ENCODE measurements at regions not wholly inside any gene's neighbourhood (a gene's known extent, or its start where the extent isn't known, plus 50 kb on each side); places are given as distances from the start of the nearest gene placed in this dataset.
A peak's percentile ranks its signal among the peaks of the same experiment; 100 is the strongest.

DNA sequence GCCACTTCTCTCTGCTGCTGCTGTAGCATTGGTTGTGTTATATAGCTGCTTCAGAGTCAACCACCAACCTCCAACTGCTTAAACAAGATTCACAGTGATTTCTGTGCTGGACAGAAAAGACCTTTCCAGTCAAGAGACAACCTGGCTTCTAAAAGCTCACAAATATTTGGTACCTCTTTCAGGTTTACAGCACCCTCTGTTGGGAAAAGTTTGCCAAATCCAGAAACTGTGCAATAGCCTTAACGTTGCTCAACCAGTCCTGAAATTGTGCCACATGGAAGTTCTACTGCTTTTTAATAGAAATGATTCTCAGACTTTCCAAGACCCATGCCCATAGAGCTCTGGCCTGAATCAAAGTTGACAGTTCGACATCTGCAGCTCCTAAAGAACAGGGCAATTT lies 842.1 kb upstream of the HTR2C start:
- peaks cover 2% of the 10 kb centered on the region; the same call in 1 of the 3 replicates for H3K4me1 Mint-ChIP-seq
- H3K4me3 Mint-ChIP-seq: no peak overlapping the region
- H3F3A ChIP-seq (replicated peaks; ENCODE audit: low read depth): no peaks in the 10 kb centered on the region
- H3K36me3 ChIP-seq (ENCODE audit: insufficient read depth): no peaks in the 10 kb centered on the region
- H3K79me2 ChIP-seq (replicated peaks; ENCODE audit: insufficient read depth): no peaks in the 10 kb centered on the region
- no peak overlapping the region for H3K27ac ChIP-seq (ENCODE audit: low read depth)
- TF ChIP-seq, protein P1, sequence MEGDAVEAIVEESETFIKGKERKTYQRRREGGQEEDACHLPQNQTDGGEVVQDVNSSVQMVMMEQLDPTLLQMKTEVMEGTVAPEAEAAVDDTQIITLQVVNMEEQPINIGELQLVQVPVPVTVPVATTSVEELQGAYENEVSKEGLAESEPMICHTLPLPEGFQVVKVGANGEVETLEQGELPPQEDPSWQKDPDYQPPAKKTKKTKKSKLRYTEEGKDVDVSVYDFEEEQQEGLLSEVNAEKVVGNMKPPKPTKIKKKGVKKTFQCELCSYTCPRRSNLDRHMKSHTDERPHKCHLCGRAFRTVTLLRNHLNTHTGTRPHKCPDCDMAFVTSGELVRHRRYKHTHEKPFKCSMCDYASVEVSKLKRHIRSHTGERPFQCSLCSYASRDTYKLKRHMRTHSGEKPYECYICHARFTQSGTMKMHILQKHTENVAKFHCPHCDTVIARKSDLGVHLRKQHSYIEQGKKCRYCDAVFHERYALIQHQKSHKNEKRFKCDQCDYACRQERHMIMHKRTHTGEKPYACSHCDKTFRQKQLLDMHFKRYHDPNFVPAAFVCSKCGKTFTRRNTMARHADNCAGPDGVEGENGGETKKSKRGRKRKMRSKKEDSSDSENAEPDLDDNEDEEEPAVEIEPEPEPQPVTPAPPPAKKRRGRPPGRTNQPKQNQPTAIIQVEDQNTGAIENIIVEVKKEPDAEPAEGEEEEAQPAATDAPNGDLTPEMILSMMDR (conservative IDR thresholded peaks at IDR 0.05; ENCODE audit: low read depth in 2 of 2): peak; percentile 41 to 53
- TF ChIP-seq, protein P2, sequence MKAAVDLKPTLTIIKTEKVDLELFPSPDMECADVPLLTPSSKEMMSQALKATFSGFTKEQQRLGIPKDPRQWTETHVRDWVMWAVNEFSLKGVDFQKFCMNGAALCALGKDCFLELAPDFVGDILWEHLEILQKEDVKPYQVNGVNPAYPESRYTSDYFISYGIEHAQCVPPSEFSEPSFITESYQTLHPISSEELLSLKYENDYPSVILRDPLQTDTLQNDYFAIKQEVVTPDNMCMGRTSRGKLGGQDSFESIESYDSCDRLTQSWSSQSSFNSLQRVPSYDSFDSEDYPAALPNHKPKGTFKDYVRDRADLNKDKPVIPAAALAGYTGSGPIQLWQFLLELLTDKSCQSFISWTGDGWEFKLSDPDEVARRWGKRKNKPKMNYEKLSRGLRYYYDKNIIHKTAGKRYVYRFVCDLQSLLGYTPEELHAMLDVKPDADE (IDR thresholded peaks at IDR 0.05): no peak
- no peaks in the 10 kb centered on the region for H3K9me2 ChIP-seq (ENCODE audit: insufficient read depth)
- peak; percentile 38 for DNase-seq (ENCODE audit: low spot score)
- no peak; the same call in 2 of the 3 replicates for ATAC-seq
- no peak overlapping the region for H3K4me3 ChIP-seq
- no peaks in the 10 kb centered on the region for H3K9me3 Mint-ChIP-seq
- no peaks in the 10 kb centered on the region for H3K36me3 Mint-ChIP-seq (ENCODE audit: low read depth)
- H3K4me1 ChIP-seq (ENCODE audit: insufficient read depth): no peaks in the 10 kb centered on the region
- H2AFZ ChIP-seq: no peak overlapping the region
- no peaks in the 10 kb centered on the region for H3K27me3 Mint-ChIP-seq (ENCODE audit: insufficient read depth, low read depth, poor library complexity)
- H4K20me1 ChIP-seq (replicated peaks; ENCODE audit: insufficient read depth): no peaks in the 10 kb centered on the region
- H3K27ac Mint-ChIP-seq: peak overlapping the region; percentile 65; the same call in 1 of the 2 replicates
- no peak overlapping the region for H3K4me2 ChIP-seq
- no peaks in the 10 kb centered on the region for H3K27me3 ChIP-seq (ENCODE audit: insufficient read depth)

DNA sequence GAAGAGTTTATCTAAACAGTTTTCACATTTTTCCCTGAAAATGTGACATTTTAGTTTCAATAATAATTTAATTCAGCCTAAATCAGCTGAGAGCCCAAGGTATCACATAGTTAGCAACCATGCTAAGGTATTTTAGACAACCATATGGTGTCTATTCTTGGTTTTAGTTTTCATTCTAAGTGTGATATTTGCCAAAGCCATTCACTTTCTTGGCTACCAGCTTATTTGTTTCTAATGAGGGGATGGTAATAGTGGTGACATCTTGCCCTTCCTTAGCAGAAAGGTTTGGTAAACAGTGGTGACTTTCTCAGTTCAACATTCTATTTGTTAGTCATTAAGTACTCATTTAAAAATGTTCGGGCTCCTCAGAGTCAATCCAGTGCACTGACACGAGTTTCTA lies 854.9 kb upstream of the HTR2C start:
- peaks cover 22% of the 10 kb centered on the region for H3K9me3 Mint-ChIP-seq
- H3K27ac Mint-ChIP-seq: no peak overlapping the region
- Histone ChIP-seq H3K9me2 (ENCODE audit: insufficient read depth) (no peaks in the 10 kb centered on the region), H3K4me1 (ENCODE audit: insufficient read depth) (no peaks in the 10 kb centered on the region), H4K20me1 (replicated peaks; ENCODE audit: insufficient read depth) (no peaks in the 10 kb centered on the region), H3K4me3 (no peak overlapping the region), H3K27me3 (ENCODE audit: insufficient read depth) (no peaks in the 10 kb centered on the region), H3K79me2 (replicated peaks; ENCODE audit: insufficient read depth) (no peaks in the 10 kb centered on the region), H2AFZ (no peak overlapping the region), H3F3A (replicated peaks; ENCODE audit: low read depth) (no peaks in the 10 kb centered on the region), H3K27ac (ENCODE audit: low read depth) (no peak overlapping the region), H3K36me3 (ENCODE audit: insufficient read depth) (no peaks in the 10 kb centered on the region), H3K4me2 (no peak overlapping the region)
- no peak for DNase-seq (ENCODE audit: low spot score)
- no peak for ATAC-seq
- H3K36me3 Mint-ChIP-seq (ENCODE audit: low read depth): peaks cover 8% of the 10 kb centered on the region; the same call in 2 of the 3 replicates
- H3K4me3 Mint-ChIP-seq: no peak overlapping the region
- no peaks in the 10 kb centered on the region for H3K4me1 Mint-ChIP-seq
- no peaks in the 10 kb centered on the region for H3K27me3 Mint-ChIP-seq (ENCODE audit: insufficient read depth, low read depth, poor library complexity)
- TF ChIP-seq, protein P3, sequence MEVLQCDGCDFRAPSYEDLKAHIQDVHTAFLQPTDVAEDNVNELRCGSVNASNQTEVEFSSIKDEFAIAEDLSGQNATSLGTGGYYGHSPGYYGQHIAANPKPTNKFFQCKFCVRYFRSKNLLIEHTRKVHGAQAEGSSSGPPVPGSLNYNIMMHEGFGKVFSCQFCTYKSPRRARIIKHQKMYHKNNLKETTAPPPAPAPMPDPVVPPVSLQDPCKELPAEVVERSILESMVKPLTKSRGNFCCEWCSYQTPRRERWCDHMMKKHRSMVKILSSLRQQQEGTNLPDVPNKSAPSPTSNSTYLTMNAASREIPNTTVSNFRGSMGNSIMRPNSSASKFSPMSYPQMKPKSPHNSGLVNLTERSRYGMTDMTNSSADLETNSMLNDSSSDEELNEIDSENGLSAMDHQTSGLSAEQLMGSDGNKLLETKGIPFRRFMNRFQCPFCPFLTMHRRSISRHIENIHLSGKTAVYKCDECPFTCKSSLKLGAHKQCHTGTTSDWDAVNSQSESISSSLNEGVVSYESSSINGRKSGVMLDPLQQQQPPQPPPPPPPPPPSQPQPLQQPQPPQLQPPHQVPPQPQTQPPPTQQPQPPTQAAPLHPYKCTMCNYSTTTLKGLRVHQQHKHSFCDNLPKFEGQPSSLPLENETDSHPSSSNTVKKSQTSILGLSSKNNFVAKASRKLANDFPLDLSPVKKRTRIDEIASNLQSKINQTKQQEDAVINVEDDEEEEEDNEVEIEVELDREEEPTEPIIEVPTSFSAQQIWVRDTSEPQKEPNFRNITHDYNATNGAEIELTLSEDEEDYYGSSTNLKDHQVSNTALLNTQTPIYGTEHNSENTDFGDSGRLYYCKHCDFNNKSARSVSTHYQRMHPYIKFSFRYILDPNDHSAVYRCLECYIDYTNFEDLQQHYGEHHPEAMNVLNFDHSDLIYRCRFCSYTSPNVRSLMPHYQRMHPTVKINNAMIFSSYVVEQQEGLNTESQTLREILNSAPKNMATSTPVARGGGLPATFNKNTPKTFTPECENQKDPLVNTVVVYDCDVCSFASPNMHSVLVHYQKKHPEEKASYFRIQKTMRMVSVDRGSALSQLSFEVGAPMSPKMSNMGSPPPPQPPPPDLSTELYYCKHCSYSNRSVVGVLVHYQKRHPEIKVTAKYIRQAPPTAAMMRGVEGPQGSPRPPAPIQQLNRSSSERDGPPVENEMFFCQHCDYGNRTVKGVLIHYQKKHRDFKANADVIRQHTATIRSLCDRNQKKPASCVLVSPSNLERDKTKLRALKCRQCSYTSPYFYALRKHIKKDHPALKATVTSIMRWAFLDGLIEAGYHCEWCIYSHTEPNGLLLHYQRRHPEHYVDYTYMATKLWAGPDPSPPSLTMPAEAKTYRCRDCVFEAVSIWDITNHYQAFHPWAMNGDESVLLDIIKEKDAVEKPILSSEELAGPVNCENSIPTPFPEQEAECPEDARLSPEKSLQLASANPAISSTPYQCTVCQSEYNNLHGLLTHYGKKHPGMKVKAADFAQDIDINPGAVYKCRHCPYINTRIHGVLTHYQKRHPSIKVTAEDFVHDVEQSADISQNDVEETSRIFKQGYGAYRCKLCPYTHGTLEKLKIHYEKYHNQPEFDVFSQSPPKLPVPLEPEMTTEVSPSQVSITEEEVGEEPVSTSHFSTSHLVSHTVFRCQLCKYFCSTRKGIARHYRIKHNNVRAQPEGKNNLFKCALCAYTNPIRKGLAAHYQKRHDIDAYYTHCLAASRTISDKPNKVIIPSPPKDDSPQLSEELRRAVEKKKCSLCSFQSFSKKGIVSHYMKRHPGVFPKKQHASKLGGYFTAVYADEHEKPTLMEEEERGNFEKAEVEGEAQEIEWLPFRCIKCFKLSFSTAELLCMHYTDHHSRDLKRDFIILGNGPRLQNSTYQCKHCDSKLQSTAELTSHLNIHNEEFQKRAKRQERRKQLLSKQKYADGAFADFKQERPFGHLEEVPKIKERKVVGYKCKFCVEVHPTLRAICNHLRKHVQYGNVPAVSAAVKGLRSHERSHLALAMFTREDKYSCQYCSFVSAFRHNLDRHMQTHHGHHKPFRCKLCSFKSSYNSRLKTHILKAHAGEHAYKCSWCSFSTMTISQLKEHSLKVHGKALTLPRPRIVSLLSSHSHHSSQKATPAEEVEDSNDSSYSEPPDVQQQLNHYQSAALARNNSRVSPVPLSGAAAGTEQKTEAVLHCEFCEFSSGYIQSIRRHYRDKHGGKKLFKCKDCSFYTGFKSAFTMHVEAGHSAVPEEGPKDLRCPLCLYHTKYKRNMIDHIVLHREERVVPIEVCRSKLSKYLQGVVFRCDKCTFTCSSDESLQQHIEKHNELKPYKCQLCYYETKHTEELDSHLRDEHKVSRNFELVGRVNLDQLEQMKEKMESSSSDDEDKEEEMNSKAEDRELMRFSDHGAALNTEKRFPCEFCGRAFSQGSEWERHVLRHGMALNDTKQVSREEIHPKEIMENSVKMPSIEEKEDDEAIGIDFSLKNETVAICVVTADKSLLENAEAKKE (CRISPR knock-in tag; IDR thresholded peaks at IDR 0.05): no peak
- no peak for TF ChIP-seq ZNF114 (CRISPR knock-in tag; IDR thresholded peaks at IDR 0.05)
- TF ChIP-seq POLR2AphosphoS5 (IDR thresholded peaks at IDR 0.05; ENCODE audit: low read depth): no peak
- TF ChIP-seq, protein P4, sequence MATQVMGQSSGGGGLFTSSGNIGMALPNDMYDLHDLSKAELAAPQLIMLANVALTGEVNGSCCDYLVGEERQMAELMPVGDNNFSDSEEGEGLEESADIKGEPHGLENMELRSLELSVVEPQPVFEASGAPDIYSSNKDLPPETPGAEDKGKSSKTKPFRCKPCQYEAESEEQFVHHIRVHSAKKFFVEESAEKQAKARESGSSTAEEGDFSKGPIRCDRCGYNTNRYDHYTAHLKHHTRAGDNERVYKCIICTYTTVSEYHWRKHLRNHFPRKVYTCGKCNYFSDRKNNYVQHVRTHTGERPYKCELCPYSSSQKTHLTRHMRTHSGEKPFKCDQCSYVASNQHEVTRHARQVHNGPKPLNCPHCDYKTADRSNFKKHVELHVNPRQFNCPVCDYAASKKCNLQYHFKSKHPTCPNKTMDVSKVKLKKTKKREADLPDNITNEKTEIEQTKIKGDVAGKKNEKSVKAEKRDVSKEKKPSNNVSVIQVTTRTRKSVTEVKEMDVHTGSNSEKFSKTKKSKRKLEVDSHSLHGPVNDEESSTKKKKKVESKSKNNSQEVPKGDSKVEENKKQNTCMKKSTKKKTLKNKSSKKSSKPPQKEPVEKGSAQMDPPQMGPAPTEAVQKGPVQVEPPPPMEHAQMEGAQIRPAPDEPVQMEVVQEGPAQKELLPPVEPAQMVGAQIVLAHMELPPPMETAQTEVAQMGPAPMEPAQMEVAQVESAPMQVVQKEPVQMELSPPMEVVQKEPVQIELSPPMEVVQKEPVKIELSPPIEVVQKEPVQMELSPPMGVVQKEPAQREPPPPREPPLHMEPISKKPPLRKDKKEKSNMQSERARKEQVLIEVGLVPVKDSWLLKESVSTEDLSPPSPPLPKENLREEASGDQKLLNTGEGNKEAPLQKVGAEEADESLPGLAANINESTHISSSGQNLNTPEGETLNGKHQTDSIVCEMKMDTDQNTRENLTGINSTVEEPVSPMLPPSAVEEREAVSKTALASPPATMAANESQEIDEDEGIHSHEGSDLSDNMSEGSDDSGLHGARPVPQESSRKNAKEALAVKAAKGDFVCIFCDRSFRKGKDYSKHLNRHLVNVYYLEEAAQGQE (IDR thresholded peaks at IDR 0.05; ENCODE audit: unreplicated experiment): no peak
- TF ChIP-seq STAT1 (IDR thresholded peaks at IDR 0.05; ENCODE audit: unreplicated experiment): no peak

Measured in GM23338 (cell line).